HepG2 (cell line): ENCODE measurements at regions not wholly inside any gene's neighbourhood (a gene's known extent, or its start where the extent isn't known, plus 50 kb on each side); places are given as distances from the start of the nearest gene placed in this dataset.

Experiments used
- BRCA1 ChIP-seq: sonication (generic); formaldehyde crosslinking; IDR thresholded peaks from 2 replicates; pipeline ENCODE4 v1.4.0; 2020; ENCODE audit warnings: missing genetic modification reagents
- FOSL2 ChIP-seq: sonication (generic); formaldehyde crosslinking; IDR thresholded peaks from 2 replicates; pipeline ENCODE4 v1.4.0; 2020; ENCODE audit warnings: missing genetic modification reagents
- HMGA1 ChIP-seq: sonication (generic); formaldehyde crosslinking; conservative IDR thresholded peaks from 2 replicates; pipeline ENCODE4 v1.4.0; 2020; ENCODE audit warnings: missing genetic modification reagents
- KLF11 ChIP-seq: IDR thresholded peaks from 2 replicates; pipeline ENCODE4 v1.6.1; 2016; ENCODE audit warnings: missing compliant biosample characterization
- MYC ChIP-seq: sonication (generic); formaldehyde crosslinking; IDR thresholded peaks from 2 replicates; pipeline ENCODE4 v1.9.0; 2021; ENCODE audit warnings: missing genetic modification reagents, borderline replicate concordance
- RFX5 ChIP-seq: IDR thresholded peaks from 2 replicates; pipeline ENCODE4 v1.6.1; 2011; ENCODE audit warnings: low read depth, low read length, improper control_type of control experiment
- TFDP2 ChIP-seq: sonication (generic); formaldehyde crosslinking; IDR thresholded peaks from 2 replicates; pipeline ENCODE4 v1.4.0; 2020; ENCODE audit warnings: missing genetic modification reagents
- ZFP36L2 ChIP-seq: sonication (generic); formaldehyde crosslinking; IDR thresholded peaks from 2 replicates; pipeline ENCODE4 v1.4.0; 2020; ENCODE audit warnings: missing genetic modification reagents
- ZFP41 ChIP-seq: sonication (generic); formaldehyde crosslinking; IDR thresholded peaks from 2 replicates; pipeline ENCODE4 v1.4.0; 2020; ENCODE audit warnings: mild to moderate bottlenecking, missing genetic modification reagents, borderline replicate concordance

GRCh38 chr2:41486948-41487347, 560.9 kb upstream of the PKDCC start:
- TF ChIP-seq HMGA1 (CRISPR knock-in tag) (no peak), ZFP36L2 (no peak), ZFP41 (CRISPR knock-in tag) (no peak), RFX5 (no peak), MYC (no peak), TFDP2 (CRISPR knock-in tag) (no peak), FOSL2 (CRISPR knock-in tag) (no peak), KLF11 (CRISPR knock-in tag) (no peak), BRCA1 (no peak)
